ENCODE measurements at regions not wholly inside any gene's neighbourhood (a gene's known extent, or its start where the extent isn't known, plus 50 kb on each side); places are given as distances from the start of the nearest gene placed in this dataset.

- H3K9me3 Mint-ChIP-seq: peaks cover 9% of the 10 kb centered on the region
These were observed 322.0 kb upstream of the FKBP1C start for GRCh38 chr6:62889240-62889639.

GRCh38 chr6:62891065-62891647, 320.1 kb upstream of the FKBP1C start:
- Mint-ChIP-seq H3K36me3 (no peaks in the 10 kb centered on the region), H3K9me3 (peaks cover 9% of the 10 kb centered on the region), H3K4me1 (ENCODE audit: low read depth) (no peaks in the 10 kb centered on the region), H3K27ac (no peak overlapping the region), H3K27me3 (no peaks in the 10 kb centered on the region), H3K4me3 (no peak overlapping the region)
- DNase-seq: no peak
- intact Hi-C loops (cut with micrococcal nuclease): no loop called here
- ChIA-PET POLR2A (no interaction called here), CTCF (interaction anchor here (1.2 kb wide), 1 partner anchor 1082 kb away, joined by 3 read pairs; no protein-coding TSS in a partner anchor)

More at GRCh38 chr6:62889240-62889639, 322.0 kb upstream of the FKBP1C start:
- Mint-ChIP-seq H3K27ac (no peak overlapping the region), H3K4me1 (ENCODE audit: low read depth) (no peaks in the 10 kb centered on the region), H3K36me3 (no peaks in the 10 kb centered on the region), H3K4me3 (no peak overlapping the region), H3K27me3 (no peaks in the 10 kb centered on the region)
- ChIA-PET POLR2A (no interaction called here), CTCF (no interaction called here)
- intact Hi-C loops (cut with micrococcal nuclease): no loop called here
- no peak for DNase-seq

GRCh38 chr6:62894114-62894513, 317.2 kb upstream of the FKBP1C start:
- Mint-ChIP-seq H3K9me3 (peaks cover 6% of the 10 kb centered on the region), H3K4me3 (no peak overlapping the region), H3K4me1 (ENCODE audit: low read depth) (no peaks in the 10 kb centered on the region), H3K27me3 (no peaks in the 10 kb centered on the region), H3K36me3 (no peaks in the 10 kb centered on the region), H3K27ac (no peak overlapping the region)
- no peak for DNase-seq
- ChIA-PET POLR2A (no interaction called here), CTCF (no interaction called here)
- intact Hi-C loops (cut with micrococcal nuclease): no loop called here

GRCh38 chr6:62903266-62903665, 308.0 kb upstream of the FKBP1C start:
- no peak overlapping the region for H3K4me3 Mint-ChIP-seq
- ChIA-PET POLR2A (no interaction called here), CTCF (no interaction called here)
- no peaks in the 10 kb centered on the region for H3K4me1 Mint-ChIP-seq (ENCODE audit: low read depth)
- peaks cover 10% of the 10 kb centered on the region for H3K9me3 Mint-ChIP-seq
- H3K36me3 Mint-ChIP-seq: no peaks in the 10 kb centered on the region
- H3K27ac Mint-ChIP-seq: no peak overlapping the region
- intact Hi-C loops (cut with micrococcal nuclease): no loop called here
- no peak for DNase-seq
- H3K27me3 Mint-ChIP-seq: no peaks in the 10 kb centered on the region

GRCh38 chr6:62904687-62905086, 306.6 kb upstream of the FKBP1C start:
- H3K4me1 Mint-ChIP-seq (ENCODE audit: low read depth): no peaks in the 10 kb centered on the region
- no peaks in the 10 kb centered on the region for H3K27me3 Mint-ChIP-seq
- no peak for DNase-seq
- peaks cover 10% of the 10 kb centered on the region for H3K9me3 Mint-ChIP-seq
- ChIA-PET POLR2A (no interaction called here), CTCF (no interaction called here)
- H3K36me3 Mint-ChIP-seq: no peaks in the 10 kb centered on the region
- no peak overlapping the region for H3K4me3 Mint-ChIP-seq
- intact Hi-C loops (cut with micrococcal nuclease): no loop called here
- H3K27ac Mint-ChIP-seq: no peak overlapping the region

- Mint-ChIP-seq H3K4me1 (ENCODE audit: low read depth) (no peaks in the 10 kb centered on the region), H3K27me3 (no peaks in the 10 kb centered on the region), H3K4me3 (no peak overlapping the region), H3K9me3 (peaks cover 15% of the 10 kb centered on the region), H3K36me3 (no peaks in the 10 kb centered on the region), H3K27ac (no peak overlapping the region)
- POLR2A ChIA-PET: no interaction called here
- DNase-seq: no peak
- CTCF ChIA-PET: no interaction called here
- intact Hi-C loops (cut with micrococcal nuclease): no loop called here
These were observed 296.7 kb upstream of the FKBP1C start for GRCh38 chr6:62914530-62914929.

- DNase-seq: no peak
- H3K9me3 Mint-ChIP-seq: peaks cover 3% of the 10 kb centered on the region
- H3K36me3 Mint-ChIP-seq: no peaks in the 10 kb centered on the region
- H3K27ac Mint-ChIP-seq: no peak overlapping the region
- no peak overlapping the region for H3K4me3 Mint-ChIP-seq
- H3K4me1 Mint-ChIP-seq (ENCODE audit: low read depth): no peaks in the 10 kb centered on the region
- intact Hi-C loops (cut with micrococcal nuclease): no loop called here
- H3K27me3 Mint-ChIP-seq: no peaks in the 10 kb centered on the region
- POLR2A ChIA-PET: no interaction called here
- CTCF ChIA-PET: no interaction called here
These were observed 287.5 kb upstream of the FKBP1C start for GRCh38 chr6:62923728-62924127.

GRCh38 chr6:62940848-62941247, 270.4 kb upstream of the FKBP1C start:
- POLR2A ChIA-PET: no interaction called here
- no peaks in the 10 kb centered on the region for H3K36me3 Mint-ChIP-seq
- CTCF ChIA-PET: no interaction called here
- peaks cover 3% of the 10 kb centered on the region for H3K9me3 Mint-ChIP-seq
- no peak overlapping the region for H3K4me3 Mint-ChIP-seq
- intact Hi-C loops (cut with micrococcal nuclease): no loop called here
- no peaks in the 10 kb centered on the region for H3K27me3 Mint-ChIP-seq
- no peaks in the 10 kb centered on the region for H3K4me1 Mint-ChIP-seq (ENCODE audit: low read depth)
- no peak for DNase-seq
- no peak overlapping the region for H3K27ac Mint-ChIP-seq

- H3K27ac Mint-ChIP-seq: no peak overlapping the region
- ChIA-PET CTCF (no interaction called here), POLR2A (no interaction called here)
- peaks cover 3% of the 10 kb centered on the region for H3K9me3 Mint-ChIP-seq
- H3K27me3 Mint-ChIP-seq: no peaks in the 10 kb centered on the region
- intact Hi-C loops (cut with micrococcal nuclease): no loop called here
- H3K4me1 Mint-ChIP-seq (ENCODE audit: low read depth): no peaks in the 10 kb centered on the region
- DNase-seq: no peak
- no peaks in the 10 kb centered on the region for H3K36me3 Mint-ChIP-seq
- no peak overlapping the region for H3K4me3 Mint-ChIP-seq
These were observed 269.3 kb upstream of the FKBP1C start for GRCh38 chr6:62942000-62942399.

- Mint-ChIP-seq H3K36me3 (no peaks in the 10 kb centered on the region), H3K4me1 (ENCODE audit: low read depth) (no peaks in the 10 kb centered on the region), H3K4me3 (no peak overlapping the region), H3K9me3 (no peaks in the 10 kb centered on the region), H3K27me3 (no peaks in the 10 kb centered on the region), H3K27ac (no peak overlapping the region)
- intact Hi-C loops (cut with micrococcal nuclease): no loop called here
- ChIA-PET POLR2A (no interaction called here), CTCF (no interaction called here)
- DNase-seq: no peak
These were observed 242.4 kb upstream of the FKBP1C start for GRCh38 chr6:62968834-62969233.

- Mint-ChIP-seq H3K27me3 (no peaks in the 10 kb centered on the region), H3K4me3 (no peak overlapping the region), H3K27ac (no peak overlapping the region), H3K4me1 (ENCODE audit: low read depth) (no peaks in the 10 kb centered on the region), H3K9me3 (peaks cover 3% of the 10 kb centered on the region), H3K36me3 (no peaks in the 10 kb centered on the region)
- ChIA-PET POLR2A (no interaction called here), CTCF (no interaction called here)
- intact Hi-C loops (cut with micrococcal nuclease): no loop called here
- no peak for DNase-seq
These were observed 239.2 kb upstream of the FKBP1C start for GRCh38 chr6:62971976-62972658.

GRCh38 chr6:62974452-62974851, 236.8 kb upstream of the FKBP1C start:
- no peak for DNase-seq
- Mint-ChIP-seq H3K27me3 (no peaks in the 10 kb centered on the region), H3K9me3 (peaks cover 6% of the 10 kb centered on the region), H3K4me3 (no peak overlapping the region), H3K36me3 (no peaks in the 10 kb centered on the region), H3K4me1 (ENCODE audit: low read depth) (no peaks in the 10 kb centered on the region), H3K27ac (no peak overlapping the region)
- ChIA-PET POLR2A (no interaction called here), CTCF (no interaction called here)
- intact Hi-C loops (cut with micrococcal nuclease): no loop called here

GRCh38 chr6:62976566-62976965, 234.7 kb upstream of the FKBP1C start:
- H3K4me1 Mint-ChIP-seq (ENCODE audit: low read depth): no peaks in the 10 kb centered on the region
- no peaks in the 10 kb centered on the region for H3K27me3 Mint-ChIP-seq
- intact Hi-C loops (cut with micrococcal nuclease): no loop called here
- POLR2A ChIA-PET: no interaction called here
- DNase-seq: no peak
- H3K27ac Mint-ChIP-seq: no peak overlapping the region
- H3K4me3 Mint-ChIP-seq: no peak overlapping the region
- CTCF ChIA-PET: no interaction called here
- peaks cover 6% of the 10 kb centered on the region for H3K9me3 Mint-ChIP-seq
- H3K36me3 Mint-ChIP-seq: no peaks in the 10 kb centered on the region

Measured in activated CD4-positive, alpha-beta memory T cell treated with anti-CD3 and anti-CD28 coated beads for 36 hours (primary cell).